Esophagus squamous epithelium (tissue), 4 donors: ENCODE measurements at regions not wholly inside any gene's neighbourhood (a gene's known extent, or its start where the extent isn't known, plus 50 kb on each side); places are given as distances from the start of the nearest gene placed in this dataset.

Experiments
- CTCF ChIP-seq, 6 experiments: fragments of 450-650 bp in 4 of 6; fragments of 200-600 bp in 2 of 6; sonication (generic) in 2 of 6; IDR thresholded peaks; one replicate each; pipeline ENCODE4 v1.5.1; 2016 to 2019; ENCODE audit warnings: antibody characterized with exemption in 6 of 6, mild to moderate bottlenecking in 4 of 6, moderate library complexity in 4 of 6
- POLR2A ChIP-seq, 4 donors: fragments of 450-650 bp; IDR thresholded peaks; one replicate each; pipeline ENCODE4 v1.6.1; 2017; ENCODE audit warnings: antibody characterized with exemption in 4 of 4, mild to moderate bottlenecking in 4 of 4, moderate library complexity in 3 of 4

GRCh38 chr1:167152192-167152876, 58.5 kb downstream of the STYXL2 start:
- TF ChIP-seq CTCF (IDR thresholded peaks at IDR 0.05): no peak
- TF ChIP-seq POLR2A (IDR thresholded peaks at IDR 0.05): no peak
